ENCODE measurements at regions not wholly inside any gene's neighbourhood (a gene's known extent, or its start where the extent isn't known, plus 50 kb on each side); places are given as distances from the start of the nearest gene placed in this dataset.

- no peak for DNase-seq
Measured at GRCh38 chr1:57901208-57901919, 477.5 kb upstream of the DAB1 start.

DNA sequence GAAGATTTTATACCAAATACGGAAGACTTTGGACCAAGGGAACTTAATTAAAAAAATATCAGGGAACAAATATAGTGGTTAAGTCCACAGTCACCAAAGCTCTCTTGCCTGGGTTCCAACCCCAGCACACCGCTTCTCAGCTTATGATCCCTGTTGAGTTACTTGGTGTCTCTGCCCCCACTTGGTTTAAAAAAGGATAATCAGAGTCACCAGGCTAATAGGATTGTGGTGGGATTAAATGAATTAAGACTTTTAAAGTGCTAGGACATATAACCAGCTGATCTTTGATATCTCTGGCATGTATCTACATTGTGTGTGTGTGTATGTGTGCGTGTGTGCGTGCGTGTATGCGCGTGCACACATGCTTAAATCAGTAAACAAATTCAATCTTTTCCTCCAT lies 474.7 kb upstream of the DAB1 start:
- DNase-seq = no peak

GRCh38 chr1:57897581-57897980 lies 473.7 kb upstream of the DAB1 start:
- DNase-seq = no peak

GRCh38 chr1:57894315-57894714 lies 470.5 kb upstream of the DAB1 start:
- no peak for DNase-seq

- no peak for DNase-seq
Measured at GRCh38 chr1:57889676-57890320, 465.9 kb upstream of the DAB1 start.

DNA sequence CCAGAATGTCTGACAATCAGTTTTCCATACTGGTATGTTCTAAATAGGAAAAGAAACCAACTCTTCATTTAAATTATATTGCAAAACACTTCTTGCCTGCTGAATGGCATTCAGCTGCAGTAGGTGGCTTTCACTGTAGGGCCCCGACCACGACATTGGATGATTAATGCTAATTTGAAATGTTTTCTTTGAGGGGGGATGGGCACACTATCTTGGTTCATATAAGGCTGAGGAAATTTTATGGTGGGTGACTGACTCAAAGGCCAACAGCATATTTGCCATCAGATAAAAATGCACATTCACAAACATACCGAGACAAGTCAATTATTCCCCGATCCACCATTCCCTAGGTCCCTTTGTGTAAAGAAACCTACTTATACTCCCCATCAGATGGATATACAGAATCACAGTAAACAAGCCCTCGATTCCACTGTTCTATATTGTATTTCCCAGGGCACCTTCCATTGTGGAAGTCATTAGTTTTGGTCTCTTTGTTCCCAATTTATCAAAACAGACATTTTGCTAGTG lies 464.2 kb upstream of the DAB1 start:
- no peak for DNase-seq

GRCh38 chr1:57886376-57886775 lies 462.5 kb upstream of the DAB1 start:
- DNase-seq = no peak

DNA sequence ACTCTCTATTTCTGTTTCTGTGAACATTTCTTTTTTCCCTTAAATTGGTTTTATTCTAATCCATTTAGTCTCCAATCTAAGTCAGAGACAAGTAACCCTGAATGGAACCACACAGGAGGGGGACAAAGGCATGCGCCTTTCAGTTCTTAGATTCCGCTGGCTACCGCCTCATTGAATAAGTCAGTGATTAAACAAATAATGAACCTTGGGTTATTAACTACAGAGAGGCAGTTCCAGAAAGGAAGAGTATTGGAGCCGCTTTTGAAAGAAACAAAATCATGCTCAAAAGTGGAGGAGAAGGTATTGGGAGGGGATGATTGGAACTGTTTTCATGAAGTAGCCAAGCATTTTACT lies 459.8 kb upstream of the DAB1 start:
- no peak for DNase-seq

DNA sequence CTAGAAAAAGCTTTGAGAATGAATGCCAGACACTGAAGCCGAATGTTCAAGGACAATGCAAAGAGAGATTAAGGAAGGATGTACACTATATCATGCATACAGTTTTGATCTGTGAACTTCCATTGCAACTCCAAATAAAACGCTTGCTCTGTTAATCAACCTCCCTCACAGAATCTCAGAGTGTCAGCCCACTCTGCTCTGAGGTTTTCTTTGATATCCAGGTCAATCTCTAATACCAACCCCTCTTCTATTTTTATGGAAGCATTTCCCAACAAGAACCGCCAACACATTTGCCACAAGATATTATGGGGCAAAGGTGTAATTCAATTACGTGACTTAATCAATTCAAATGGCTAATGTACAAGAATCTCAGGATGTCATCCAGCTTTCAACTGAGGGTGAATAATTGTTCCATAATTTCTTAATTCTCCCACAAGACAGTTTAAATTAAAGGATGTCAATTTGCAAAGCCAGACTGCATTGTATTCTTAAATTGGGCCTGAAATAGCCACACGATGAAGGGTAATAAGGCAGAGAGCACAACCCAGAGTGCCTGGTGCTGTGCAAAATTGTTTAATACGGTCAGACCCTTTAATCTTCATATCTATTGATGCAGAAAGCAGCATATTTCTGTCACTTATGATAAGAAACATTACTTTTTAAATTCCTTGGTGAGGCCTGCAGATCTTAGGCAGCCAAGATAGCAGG lies 459.2 kb upstream of the DAB1 start:
- DNase-seq = no peak

GRCh38 chr1:57882072-57882471 lies 458.2 kb upstream of the DAB1 start:
- no peak for DNase-seq

GRCh38 chr1:57881639-57882038 lies 457.8 kb upstream of the DAB1 start:
- DNase-seq = no peak

- no peak for DNase-seq
Measured at GRCh38 chr1:57879700-57880099, 455.8 kb upstream of the DAB1 start.

DNA sequence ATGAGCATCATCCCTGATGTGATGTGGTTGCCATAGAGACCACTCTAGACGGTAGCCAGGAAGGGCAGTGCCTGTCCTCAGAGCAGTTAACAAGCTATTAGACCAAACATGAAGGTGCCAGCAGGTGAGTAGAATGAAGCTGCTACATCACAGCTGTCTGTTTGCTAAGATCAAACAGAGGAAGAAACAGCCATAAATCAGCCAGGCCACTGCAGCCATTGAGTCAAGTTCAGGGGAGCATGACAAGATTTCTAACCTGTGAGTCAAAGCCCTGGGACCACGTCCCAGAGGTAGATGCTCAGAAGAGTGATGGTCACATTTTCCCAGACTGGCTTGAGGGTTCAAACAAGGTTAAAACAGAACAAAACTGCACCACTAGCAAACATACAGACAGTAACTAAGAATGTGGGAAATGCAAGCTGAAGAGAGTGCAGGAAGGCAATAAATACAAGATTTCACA lies 450.6 kb upstream of the DAB1 start:
- no peak for DNase-seq

- DNase-seq = no peak
Measured at GRCh38 chr1:57872913-57873312, 449.1 kb upstream of the DAB1 start.

GRCh38 chr1:57868908-57869307 lies 445.0 kb upstream of the DAB1 start:
- DNase-seq = no peak

GRCh38 chr1:57868239-57868638 lies 444.4 kb upstream of the DAB1 start:
- DNase-seq = no peak

GRCh38 chr1:57866998-57867397 lies 443.1 kb upstream of the DAB1 start:
- no peak for DNase-seq

GRCh38 chr1:57860931-57861565 lies 437.2 kb upstream of the DAB1 start:
- DNase-seq = no peak

- DNase-seq = no peak
Measured at GRCh38 chr1:57860325-57860724, 436.5 kb upstream of the DAB1 start.

DNA sequence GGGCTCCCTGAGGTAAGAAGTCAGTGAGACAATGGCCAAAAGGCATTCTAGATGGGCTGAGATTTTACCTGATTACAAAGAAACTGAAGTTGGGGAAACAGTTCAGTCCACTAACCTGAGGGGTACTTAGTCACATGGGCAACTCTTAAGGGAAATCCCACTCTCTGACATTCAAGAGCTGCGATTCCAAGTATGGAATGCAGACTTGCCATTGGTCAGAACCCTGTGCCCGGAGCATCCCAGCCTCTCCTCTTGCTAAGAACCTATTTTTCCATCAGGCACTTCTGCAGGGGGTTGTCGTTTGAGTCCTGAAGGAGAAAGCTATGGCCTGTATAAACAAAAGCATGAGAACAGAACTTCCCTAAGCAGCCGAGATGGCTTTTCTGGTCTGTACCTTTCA lies 434.9 kb upstream of the DAB1 start:
- no peak for DNase-seq

GRCh38 chr1:57857809-57858208 lies 433.9 kb upstream of the DAB1 start:
- no peak for DNase-seq

GRCh38 chr1:57854436-57854835 lies 430.6 kb upstream of the DAB1 start:
- no peak for DNase-seq

GRCh38 chr1:57850176-57850940 lies 426.5 kb upstream of the DAB1 start:
- DNase-seq = no peak
